DMS114 treated with DMSO at 0.1 percent for 48 hours (cell line): ENCODE measurements at regions not wholly inside any gene's neighbourhood (a gene's known extent, or its start where the extent isn't known, plus 50 kb on each side); places are given as distances from the start of the nearest gene placed in this dataset.

Experiments
- DNase-seq: peaks from one replicate; lab custom pipeline; 2025; ENCODE audit not compliant: unreplicated experiment; lab: John Stamatoyannopoulos, UW

DNA sequence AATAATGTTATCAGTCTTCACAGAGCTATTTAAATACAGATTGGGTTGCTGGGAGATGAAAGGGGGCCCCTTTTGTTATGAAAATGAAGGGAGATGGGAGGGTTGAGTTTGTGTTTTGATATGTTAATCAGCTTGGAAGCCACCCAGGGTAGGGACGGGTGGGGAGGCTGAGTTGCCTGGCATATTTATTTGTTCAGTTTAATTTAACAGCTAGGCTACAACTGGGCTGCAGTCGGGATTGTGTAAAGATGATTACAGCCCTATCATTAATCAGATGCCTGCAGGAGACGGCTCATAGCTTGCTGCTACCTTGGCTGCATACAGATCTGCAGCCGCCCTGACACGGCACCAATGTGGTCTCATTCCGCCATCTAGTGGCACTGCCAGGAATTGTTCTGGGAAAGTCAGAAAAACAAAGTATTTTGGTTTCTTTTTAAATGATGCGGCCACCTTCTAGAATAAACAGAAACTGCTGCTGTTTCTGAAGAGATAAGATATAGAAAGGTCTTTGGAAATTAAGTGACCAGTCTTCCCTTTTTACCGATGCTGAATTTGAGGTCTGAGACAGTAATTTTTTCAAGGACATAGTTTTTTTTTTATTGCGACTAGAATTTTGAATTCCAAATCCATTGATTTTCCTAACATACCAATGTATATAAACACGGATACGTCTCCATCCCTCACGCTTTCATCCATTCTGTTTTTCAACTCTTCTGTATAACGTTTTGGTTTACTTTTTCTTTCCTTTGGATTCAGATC is 458.0 kb upstream of the ASIC2 start:
- DNase-seq, result peak; percentile 43

GRCh38 chr17:33751702-33752065 is 458.6 kb upstream of the ASIC2 start:
- no peak for DNase-seq

DNA sequence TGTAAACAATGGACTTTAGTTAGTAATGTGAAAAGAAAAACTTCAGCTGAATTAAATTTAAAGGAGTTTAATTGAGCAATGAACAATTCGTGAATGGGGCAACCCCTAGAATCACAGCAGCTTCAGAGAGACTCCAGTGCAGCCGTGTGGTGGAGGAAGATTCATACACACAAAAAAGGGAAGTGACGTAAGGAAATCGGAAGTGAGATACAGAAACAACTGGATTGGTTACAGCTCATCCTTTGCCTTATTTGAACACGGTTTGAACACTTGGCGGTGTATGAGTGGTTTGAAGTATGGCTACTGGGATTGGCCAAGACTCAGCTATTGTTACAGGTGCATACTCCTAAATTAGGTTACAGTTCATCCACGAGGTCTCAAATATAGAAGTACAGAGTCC is 460.4 kb upstream of the ASIC2 start:
- DNase-seq, result no peak

DNA sequence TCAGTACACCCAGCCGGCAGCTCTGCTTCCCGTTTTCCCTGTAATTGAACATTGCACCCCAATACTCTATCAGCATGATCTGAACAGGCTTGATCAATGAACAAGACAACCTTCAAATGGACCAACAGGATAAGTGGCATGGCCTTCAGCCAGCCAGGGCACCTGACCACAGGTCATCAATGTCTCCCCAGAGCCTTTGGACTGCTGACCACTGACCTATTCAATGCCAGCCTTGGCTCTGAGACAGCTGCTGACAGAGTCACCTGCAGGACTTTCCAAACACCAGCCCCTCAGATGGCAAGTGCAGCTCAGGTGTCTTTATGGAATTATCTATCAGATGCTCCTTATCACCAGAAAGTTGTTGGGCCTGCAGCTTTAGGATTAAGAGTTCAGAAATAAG is 462.9 kb upstream of the ASIC2 start:
- no peak for DNase-seq

DNA sequence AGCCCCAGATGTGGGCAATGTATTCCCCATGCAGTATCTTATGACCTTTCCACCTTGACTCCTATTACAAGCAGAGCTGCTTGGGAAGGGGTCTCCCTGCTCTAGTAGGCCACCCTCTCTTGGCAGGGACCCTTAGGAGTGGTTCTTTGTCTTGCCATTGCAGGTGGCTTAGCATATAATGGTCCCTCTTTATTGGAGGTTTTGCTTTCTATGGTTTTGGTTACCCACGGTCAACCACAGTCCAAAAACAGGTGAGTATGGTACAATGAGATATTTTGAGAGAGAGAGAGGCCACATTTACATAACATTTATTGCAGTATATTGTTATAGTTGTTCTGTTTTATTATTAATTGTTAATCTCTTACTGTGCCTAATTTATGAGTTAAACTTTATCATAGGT is 472.8 kb upstream of the ASIC2 start:
- DNase-seq, result no peak

DNA sequence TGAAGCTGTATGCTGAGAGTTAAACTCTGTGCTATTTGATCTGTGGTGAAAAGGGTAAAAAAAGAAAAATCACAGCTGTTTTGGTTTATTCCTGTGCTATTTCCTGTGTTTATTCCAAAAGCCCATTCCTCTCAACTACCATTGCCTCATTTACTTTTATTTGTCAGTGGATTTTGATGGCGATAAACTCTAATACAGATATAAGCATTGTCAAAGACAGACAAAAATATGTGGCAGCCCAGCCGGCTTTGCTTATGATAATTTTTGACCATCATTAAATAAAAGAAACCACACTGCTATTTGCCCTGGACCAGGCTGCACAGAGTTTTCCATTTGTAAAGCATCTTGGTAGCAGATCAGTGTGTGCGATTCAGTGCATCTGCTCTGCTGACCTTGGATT is 473.6 kb upstream of the ASIC2 start:
- DNase-seq, result no peak

GRCh38 chr17:33769066-33769465 is 476.0 kb upstream of the ASIC2 start:
- no peak for DNase-seq

- DNase-seq, result no peak
Observed at GRCh38 chr17:33776304-33776703, 478.8 kb upstream of the CCL2 start.

DNA sequence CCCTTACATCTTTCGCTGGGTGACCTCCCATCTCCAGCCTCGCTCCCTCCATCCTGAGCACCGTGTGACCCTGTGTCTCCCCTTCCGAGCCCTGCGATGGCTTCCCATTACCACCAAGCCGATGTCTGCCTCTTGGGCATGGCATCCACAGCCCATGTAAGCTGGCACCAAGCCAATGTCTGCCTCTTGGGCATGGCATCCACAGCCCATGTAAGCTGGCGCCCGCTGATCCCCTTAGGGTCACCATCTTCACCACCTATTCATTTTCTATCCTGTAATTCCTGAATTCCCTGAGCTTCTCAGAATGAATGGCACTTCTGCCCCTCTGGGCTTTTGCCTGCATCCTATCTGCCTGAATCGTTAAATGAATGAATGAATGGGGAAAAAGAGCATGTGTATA is 478.2 kb upstream of the CCL2 start:
- no peak for DNase-seq

DNA sequence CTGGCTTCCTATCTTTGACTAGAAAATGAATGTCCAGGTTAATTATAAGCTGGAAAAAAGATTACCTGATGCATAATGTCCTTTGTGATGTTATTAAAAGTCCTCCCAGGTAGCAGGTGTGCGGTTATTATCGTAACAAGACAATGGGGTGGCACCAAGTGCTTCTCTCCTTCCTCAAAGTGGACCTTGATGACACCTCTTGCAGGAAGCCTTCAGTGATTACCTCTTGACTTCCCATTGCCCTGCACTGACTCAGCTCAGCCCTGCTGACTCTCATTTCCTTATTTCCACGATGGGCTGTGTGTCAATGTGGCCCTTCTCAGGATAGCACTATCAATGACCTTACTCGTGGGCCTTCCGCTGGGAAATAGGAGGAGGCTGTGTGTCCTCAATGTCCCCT is 477.4 kb upstream of the CCL2 start:
- DNase-seq, result no peak

DNA sequence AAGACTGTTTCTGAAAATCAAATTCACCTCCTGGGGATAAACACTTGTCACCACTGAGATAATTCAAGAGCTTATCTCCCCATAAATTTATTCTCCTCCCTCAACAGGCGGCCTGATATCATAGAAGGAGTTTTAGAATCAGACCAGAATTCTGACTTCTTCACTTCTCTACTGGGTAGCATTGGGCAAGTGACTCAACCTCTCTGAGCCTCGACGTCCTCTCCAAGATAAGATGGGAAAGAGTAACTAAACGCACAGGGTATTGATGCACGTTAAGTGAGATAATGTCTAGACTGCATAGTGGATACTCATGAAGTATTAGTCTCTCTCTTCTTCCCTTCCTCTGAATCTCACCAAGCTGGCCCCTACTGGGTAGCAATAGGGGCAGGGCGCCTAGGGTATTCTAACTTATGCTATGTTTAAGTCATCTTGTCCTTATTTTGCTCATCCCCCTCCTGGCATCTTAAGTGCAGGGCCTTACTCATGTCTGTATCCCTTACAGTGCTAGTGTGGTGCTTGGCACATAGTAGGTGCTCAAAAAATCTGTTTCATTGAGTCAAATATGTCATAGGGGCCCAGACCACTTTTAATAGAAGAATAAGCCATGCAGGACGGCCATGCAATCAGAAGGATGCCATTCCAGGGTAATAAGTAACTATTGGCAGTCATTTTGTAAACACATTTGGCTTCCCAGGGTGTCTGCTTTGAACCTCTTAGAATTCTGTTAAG is 476.4 kb upstream of the CCL2 start:
- DNase-seq, result no peak

- DNase-seq, result peak; percentile 48
Observed at GRCh38 chr17:33779234-33779591, 475.9 kb upstream of the CCL2 start.

DNA sequence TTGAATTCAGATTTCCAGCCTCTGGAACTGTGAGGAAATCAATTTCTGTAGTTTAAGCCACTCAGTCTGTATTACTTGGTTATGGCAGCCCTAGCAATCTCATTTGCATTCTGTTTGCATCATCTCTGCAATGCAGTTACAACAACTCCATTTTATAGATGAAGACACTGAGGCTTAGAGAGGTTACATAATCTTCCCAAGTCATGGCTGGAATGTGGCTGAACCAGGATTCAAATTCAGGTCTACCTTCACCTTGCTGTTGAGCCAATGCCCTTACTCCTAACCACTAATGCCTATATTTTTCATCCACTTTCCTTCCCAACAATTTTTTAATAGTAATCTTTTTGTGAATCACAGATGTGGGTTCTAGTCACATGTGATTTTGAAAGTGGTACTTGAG is 469.8 kb upstream of the CCL2 start:
- DNase-seq, result no peak

DNA sequence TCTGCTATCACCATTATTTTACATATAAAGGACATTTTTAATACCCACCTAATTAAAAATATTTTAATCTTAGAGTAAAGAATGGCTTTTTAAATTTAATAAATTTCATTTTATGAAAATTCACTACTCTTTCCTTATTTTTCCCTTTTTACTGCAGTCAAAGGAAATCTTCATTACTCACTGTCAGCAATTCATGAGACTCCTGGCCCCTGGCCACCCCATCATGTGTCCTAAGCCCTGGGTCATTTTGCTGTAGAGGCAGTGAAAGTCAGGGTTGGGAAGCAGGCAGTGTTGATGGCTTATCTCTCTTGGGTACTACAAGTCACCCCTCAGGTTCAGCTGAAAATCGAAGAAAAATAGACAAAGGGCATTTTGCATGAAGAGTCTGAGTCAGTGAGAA is 468.6 kb upstream of the CCL2 start:
- no peak for DNase-seq

DNA sequence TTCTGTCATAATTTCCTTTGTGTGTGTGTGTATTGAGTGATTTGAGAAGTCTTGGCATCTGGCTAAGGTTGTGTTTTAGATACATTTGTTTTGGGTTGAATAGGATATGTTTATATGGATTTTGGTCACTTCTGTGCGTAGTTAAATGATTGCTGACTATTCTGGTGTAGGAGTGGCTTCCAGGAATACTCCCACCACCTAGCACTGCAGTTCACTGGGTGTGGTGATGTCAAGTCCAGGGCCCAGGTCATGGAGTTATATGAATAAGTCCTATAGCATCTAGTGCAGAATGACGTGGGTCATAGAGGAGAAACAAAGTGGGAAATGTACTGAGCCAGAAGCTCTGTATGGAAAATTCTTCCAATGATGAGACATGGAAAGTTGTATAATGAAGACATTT is 465.4 kb upstream of the CCL2 start:
- no peak for DNase-seq

DNA sequence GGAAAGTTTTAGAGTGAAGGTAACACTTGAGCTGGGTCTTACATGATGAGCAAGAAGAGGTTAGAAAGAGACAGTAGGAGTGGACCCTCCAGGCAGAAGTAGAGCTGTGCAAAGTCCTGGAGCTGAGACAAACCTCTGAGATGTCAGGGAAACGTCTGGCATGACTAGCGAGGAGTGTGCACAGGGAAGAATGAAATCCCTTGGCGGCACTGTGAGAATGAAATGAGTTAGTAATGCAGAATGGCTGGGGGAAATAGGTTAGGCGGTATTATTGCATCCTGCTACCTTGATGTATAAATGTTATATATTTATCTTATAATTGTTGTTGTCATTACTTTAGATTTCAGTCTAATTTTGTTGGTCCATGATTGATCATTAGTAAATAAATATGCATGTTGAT is 457.9 kb upstream of the CCL2 start:
- no peak for DNase-seq

DNA sequence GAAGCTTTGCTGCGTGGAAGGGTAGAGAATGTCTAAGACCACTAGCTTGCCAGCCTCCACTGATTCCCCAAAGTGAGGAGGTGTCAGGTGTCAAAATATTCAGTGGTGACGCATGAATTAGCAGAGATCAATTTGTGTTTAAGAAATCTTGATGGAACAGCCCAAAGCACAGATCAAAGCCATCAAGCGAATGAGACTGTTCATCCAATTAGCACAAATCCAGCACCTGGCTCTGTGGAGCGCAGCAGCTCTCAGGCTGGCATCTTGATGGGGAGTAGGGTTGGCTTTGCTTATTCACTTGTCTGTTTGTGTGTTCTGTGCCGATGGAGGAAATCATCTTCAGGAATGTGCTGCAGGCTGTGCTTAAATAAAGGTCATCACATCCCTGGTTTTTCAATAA is 456.8 kb upstream of the CCL2 start:
- no peak for DNase-seq

DNA sequence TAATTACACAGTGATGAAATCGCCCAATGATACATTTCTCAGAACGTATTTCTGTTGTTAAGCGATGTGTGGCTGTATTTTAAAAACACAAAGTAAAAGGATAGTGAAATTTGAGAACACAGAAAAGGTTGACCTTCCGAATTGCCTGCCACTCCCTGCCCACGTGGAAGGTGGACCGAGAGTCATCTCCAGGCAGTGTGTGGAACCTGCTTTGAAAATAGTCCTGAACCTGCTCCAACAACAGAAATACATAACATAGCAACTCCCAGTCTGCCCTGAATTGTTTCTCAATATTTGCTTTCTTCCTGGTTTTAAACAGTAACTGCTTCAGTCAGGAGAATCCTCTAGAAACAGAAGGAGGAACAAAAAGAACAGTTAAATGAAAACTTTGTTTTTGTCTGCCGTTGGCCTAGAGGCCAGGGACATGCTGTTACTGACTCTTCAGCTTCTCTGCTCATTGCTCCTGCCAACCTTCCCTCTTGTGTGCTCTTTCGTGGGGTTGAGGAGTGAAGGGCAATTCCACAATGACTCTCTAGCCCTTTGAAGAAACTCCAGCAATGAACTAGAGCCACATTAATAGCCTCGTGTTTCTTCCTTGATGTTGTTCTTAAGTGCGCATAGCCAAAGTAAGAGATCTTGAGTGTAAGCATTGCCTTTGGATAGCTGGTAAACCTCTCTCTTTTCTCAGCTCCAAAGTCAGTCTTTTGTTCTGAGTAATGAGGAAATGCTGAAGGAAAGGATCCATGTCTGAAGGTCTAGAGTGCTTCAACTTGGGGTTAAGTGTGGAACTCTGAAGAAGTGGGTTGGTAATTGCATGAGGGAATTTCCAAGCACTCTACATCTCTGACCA is 452.5 kb upstream of the CCL2 start:
- DNase-seq, result no peak

GRCh38 chr17:33803199-33803685 is 451.8 kb upstream of the CCL2 start:
- DNase-seq, result no peak

DNA sequence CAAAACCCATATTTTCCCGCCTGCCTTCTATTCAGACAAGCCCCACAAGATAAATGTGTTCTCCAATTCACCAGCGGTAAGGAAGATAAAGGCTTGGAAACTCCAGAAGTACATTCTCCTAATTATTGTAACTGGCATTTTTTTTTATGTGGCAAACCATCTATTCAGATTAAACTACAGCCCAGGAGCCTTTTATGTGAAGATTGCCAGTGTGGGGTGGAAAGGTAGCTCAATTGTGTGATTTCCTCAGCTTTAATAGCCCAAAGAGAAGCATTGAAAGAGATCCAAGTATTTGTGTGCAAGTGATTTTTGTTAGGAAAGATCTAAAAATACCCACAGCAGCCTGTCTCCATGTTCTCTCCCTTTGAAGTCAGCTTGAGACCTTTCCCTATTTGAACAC is 451.4 kb upstream of the CCL2 start:
- no peak for DNase-seq

DNA sequence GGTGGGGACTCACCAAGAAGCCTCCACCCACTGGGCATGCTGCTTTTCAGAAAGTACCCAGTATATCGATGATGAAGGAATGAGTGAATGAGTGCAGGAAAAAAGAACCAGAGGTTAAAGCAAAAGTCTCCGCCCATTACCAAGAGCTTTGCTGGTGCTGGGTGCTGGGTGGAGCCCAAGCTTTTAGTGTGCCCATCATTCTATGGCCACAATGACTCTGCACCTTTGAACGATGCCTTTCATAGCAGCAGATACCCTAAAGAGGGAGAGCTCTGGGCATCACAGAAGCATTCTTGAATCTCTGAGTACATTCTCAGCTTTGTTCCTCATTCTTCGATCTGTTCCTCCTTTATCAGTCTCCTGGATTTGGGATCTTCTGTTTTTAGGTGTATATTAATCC is 450.7 kb upstream of the CCL2 start:
- no peak for DNase-seq

DNA sequence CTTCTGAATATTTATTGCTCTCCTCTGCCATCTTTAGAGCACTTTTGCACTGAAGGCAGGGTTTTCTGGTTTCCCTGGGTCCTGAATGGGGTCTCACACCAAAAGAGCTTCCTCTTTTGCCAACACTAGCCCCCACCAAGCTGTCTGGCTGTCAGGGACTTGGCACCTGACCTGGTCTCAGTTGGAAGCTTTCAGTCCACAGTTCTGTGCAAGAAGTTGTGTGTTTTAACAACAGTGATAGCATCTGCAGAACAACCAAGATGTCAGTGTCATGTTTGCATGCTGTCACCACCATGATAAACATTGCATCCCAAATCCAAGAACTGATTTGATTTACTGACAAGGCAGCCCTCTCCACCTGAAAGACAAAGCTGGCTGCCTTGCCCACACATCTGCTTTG is 448.5 kb upstream of the CCL2 start:
- no peak for DNase-seq
